ENCODE measurements at regions not wholly inside any gene's neighbourhood (a gene's known extent, or its start where the extent isn't known, plus 50 kb on each side); places are given as distances from the start of the nearest gene placed in this dataset.

- Histone ChIP-seq H4K20me1 (ENCODE audit: control insufficient read depth, extremely low read depth, insufficient read depth, low read length) (no peaks in the 10 kb centered on the region), H3K4me3 (replicated peaks in 1 of 4; ENCODE audit: control extremely low read depth in 1 of 4, insufficient read depth in 1 of 4, low read depth in 3 of 4, low read length in 4 of 4) (no peak overlapping the region), H3K36me3 (ENCODE audit: control insufficient read depth, insufficient read depth, low read length) (no peaks in the 10 kb centered on the region), H3K9ac (ENCODE audit: insufficient read depth, low read length) (no peak overlapping the region), H3K27me3 (ENCODE audit: control insufficient read depth, insufficient read depth, low read length) (no peaks in the 10 kb centered on the region), H2AFZ (ENCODE audit: low read length) (no peak overlapping the region), H3K9me3 (ENCODE audit: control insufficient read depth, insufficient read depth, low read depth, low read length) (no peaks in the 10 kb centered on the region), H3K4me2 (ENCODE audit: extremely low read depth, insufficient read depth, low read length) (no peak overlapping the region), H3K79me2 (ENCODE audit: control insufficient read depth, insufficient read depth, low read length) (no peaks in the 10 kb centered on the region), H3K4me1 (ENCODE audit: control insufficient read depth, extremely low read depth, insufficient read depth, low read length) (no peaks in the 10 kb centered on the region), H3K27ac (ENCODE audit: insufficient read depth, low read length) (no peak overlapping the region)
- no peak for TF ChIP-seq EZH2 (IDR thresholded peaks at IDR 0.05; ENCODE audit: low read length, missing control alignments)
- TF ChIP-seq, protein P1, sequence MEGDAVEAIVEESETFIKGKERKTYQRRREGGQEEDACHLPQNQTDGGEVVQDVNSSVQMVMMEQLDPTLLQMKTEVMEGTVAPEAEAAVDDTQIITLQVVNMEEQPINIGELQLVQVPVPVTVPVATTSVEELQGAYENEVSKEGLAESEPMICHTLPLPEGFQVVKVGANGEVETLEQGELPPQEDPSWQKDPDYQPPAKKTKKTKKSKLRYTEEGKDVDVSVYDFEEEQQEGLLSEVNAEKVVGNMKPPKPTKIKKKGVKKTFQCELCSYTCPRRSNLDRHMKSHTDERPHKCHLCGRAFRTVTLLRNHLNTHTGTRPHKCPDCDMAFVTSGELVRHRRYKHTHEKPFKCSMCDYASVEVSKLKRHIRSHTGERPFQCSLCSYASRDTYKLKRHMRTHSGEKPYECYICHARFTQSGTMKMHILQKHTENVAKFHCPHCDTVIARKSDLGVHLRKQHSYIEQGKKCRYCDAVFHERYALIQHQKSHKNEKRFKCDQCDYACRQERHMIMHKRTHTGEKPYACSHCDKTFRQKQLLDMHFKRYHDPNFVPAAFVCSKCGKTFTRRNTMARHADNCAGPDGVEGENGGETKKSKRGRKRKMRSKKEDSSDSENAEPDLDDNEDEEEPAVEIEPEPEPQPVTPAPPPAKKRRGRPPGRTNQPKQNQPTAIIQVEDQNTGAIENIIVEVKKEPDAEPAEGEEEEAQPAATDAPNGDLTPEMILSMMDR (conservative IDR thresholded peaks at IDR 0.05 in 1 of 2, IDR thresholded peaks at IDR 0.05 in 1 of 2; ENCODE audit: low read depth in 1 of 2, low read length in 2 of 2), result no peak
- no peak for DNase-seq (ENCODE audit: low read depth in 2 of 2)
These were observed 341.9 kb upstream of the DCC start for GRCh38 chr18:51998066-51998465.

- H3K27me3 ChIP-seq (ENCODE audit: control insufficient read depth, insufficient read depth, low read length), result no peaks in the 10 kb centered on the region
- no peaks in the 10 kb centered on the region for H3K4me1 ChIP-seq (ENCODE audit: control insufficient read depth, extremely low read depth, insufficient read depth, low read length)
- no peaks in the 10 kb centered on the region for H3K36me3 ChIP-seq (ENCODE audit: control insufficient read depth, insufficient read depth, low read length)
- TF ChIP-seq EZH2 (IDR thresholded peaks at IDR 0.05; ENCODE audit: low read length, missing control alignments), result no peak
- TF ChIP-seq, protein P1 (conservative IDR thresholded peaks at IDR 0.05 in 1 of 2, IDR thresholded peaks at IDR 0.05 in 1 of 2; ENCODE audit: low read depth in 1 of 2, low read length in 2 of 2), result no peak
- no peak overlapping the region for H3K4me2 ChIP-seq (ENCODE audit: extremely low read depth, insufficient read depth, low read length)
- H4K20me1 ChIP-seq (ENCODE audit: control insufficient read depth, extremely low read depth, insufficient read depth, low read length), result no peaks in the 10 kb centered on the region
- no peak overlapping the region for H3K9ac ChIP-seq (ENCODE audit: insufficient read depth, low read length)
- no peak for DNase-seq (ENCODE audit: low read depth in 2 of 2)
- no peak overlapping the region for H3K27ac ChIP-seq (ENCODE audit: insufficient read depth, low read length)
- no peak overlapping the region for H2AFZ ChIP-seq (ENCODE audit: low read length)
- H3K4me3 ChIP-seq (replicated peaks in 1 of 4; ENCODE audit: control extremely low read depth in 1 of 4, insufficient read depth in 1 of 4, low read depth in 3 of 4, low read length in 4 of 4), result no peak overlapping the region
- no peaks in the 10 kb centered on the region for H3K79me2 ChIP-seq (ENCODE audit: control insufficient read depth, insufficient read depth, low read length)
- no peaks in the 10 kb centered on the region for H3K9me3 ChIP-seq (ENCODE audit: control insufficient read depth, insufficient read depth, low read depth, low read length)
These were observed 341.3 kb upstream of the DCC start for GRCh38 chr18:51998711-51999110.

DNA sequence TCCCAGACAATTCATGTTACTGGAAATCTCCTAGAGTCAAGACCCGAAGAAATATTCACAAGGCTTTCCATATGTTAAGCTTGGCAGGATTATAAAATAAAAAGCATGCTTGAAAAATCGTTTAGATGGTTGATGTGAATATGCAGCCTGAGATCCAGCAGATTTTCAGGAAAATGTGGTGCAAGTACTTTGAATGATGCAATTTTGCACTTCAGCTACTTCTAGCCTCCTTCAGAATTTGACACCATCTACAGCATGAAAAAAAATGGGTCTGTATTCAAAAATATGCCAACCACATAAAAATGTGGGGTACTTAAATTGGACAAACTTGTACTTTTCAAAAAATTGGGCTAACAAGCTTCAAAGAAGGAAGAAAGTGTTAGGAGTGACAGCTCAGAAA, 340.6 kb upstream of the DCC start:
- Histone ChIP-seq H3K79me2 (ENCODE audit: control insufficient read depth, insufficient read depth, low read length) (no peaks in the 10 kb centered on the region), H3K9me3 (ENCODE audit: control insufficient read depth, insufficient read depth, low read depth, low read length) (no peaks in the 10 kb centered on the region), H3K4me2 (ENCODE audit: extremely low read depth, insufficient read depth, low read length) (no peak overlapping the region), H3K27me3 (ENCODE audit: control insufficient read depth, insufficient read depth, low read length) (no peaks in the 10 kb centered on the region), H3K4me1 (ENCODE audit: control insufficient read depth, extremely low read depth, insufficient read depth, low read length) (no peaks in the 10 kb centered on the region), H3K36me3 (ENCODE audit: control insufficient read depth, insufficient read depth, low read length) (no peaks in the 10 kb centered on the region), H3K27ac (ENCODE audit: insufficient read depth, low read length) (no peak overlapping the region), H3K9ac (ENCODE audit: insufficient read depth, low read length) (no peak overlapping the region), H4K20me1 (ENCODE audit: control insufficient read depth, extremely low read depth, insufficient read depth, low read length) (no peaks in the 10 kb centered on the region), H2AFZ (ENCODE audit: low read length) (no peak overlapping the region), H3K4me3 (replicated peaks in 1 of 4; ENCODE audit: control extremely low read depth in 1 of 4, insufficient read depth in 1 of 4, low read depth in 3 of 4, low read length in 4 of 4) (no peak overlapping the region)
- no peak for DNase-seq (ENCODE audit: low read depth in 2 of 2)
- TF ChIP-seq, protein P1 (conservative IDR thresholded peaks at IDR 0.05 in 1 of 2, IDR thresholded peaks at IDR 0.05 in 1 of 2; ENCODE audit: low read depth in 1 of 2, low read length in 2 of 2), result no peak
- TF ChIP-seq EZH2 (IDR thresholded peaks at IDR 0.05; ENCODE audit: low read length, missing control alignments), result no peak

Data from fibroblast of lung (primary cell).